Rectal smooth muscle tissue (tissue), 1 donor: ENCODE measurements at regions not wholly inside any gene's neighbourhood (a gene's known extent, or its start where the extent isn't known, plus 50 kb on each side); places are given as distances from the start of the nearest gene placed in this dataset.

ENCODE experiments used
- H3K27ac ChIP-seq: one replicate; pipeline ENCODE4 v1.7.0; 2013; ENCODE audit warnings: low read depth, low read length, inconsistent platforms
- H3K27me3 ChIP-seq: one replicate; pipeline ENCODE4 v1.7.0; 2013; ENCODE audit warnings: low read length; ENCODE audit not compliant: control insufficient read depth, insufficient read depth
- H3K36me3 ChIP-seq: one replicate; pipeline ENCODE4 v1.7.0; 2013; ENCODE audit warnings: low read length; ENCODE audit not compliant: control insufficient read depth, insufficient read depth
- H3K4me1 ChIP-seq: one replicate; pipeline ENCODE4 v1.7.0; 2013; ENCODE audit warnings: low read length; ENCODE audit not compliant: control insufficient read depth, insufficient read depth
- H3K4me3 ChIP-seq: one replicate; pipeline ENCODE4 v1.7.0; 2013; ENCODE audit warnings: low read length
- H3K9ac ChIP-seq: one replicate; pipeline ENCODE4 v1.7.0; 2013; ENCODE audit warnings: low read length

DNA sequence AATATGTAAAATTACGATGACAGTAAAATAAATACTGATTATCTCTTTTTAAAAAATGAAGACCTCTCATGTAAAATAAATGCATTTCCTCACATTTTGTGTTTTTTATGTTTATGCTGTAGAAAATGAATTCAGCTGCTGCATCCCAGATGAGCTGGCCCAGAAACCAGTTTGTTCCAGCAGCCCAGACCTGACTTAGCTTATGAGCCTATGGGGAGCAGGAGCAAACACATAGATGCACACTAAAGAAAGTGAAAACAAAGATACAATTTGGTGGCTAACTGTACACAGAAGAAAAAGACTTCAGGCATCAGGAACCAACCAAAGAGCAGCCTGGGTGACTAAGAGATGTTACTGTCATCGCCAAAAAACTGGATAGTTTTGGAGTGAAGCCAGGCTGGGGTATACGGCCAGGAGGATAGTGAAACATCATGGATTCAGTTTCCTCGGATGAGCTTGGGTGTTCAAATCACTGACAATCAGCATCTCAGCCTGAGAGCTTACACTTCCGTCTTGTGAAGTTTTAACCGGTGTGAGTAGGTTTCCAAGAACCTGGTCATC lies 113.9 kb upstream of the BACE2 start:
- Histone ChIP-seq H3K4me1 (no peaks in the 10 kb centered on the region), H3K27me3 (no peaks in the 10 kb centered on the region), H3K36me3 (no peaks in the 10 kb centered on the region), H3K27ac (no peak overlapping the region), H3K9ac (no peak overlapping the region), H3K4me3 (no peak overlapping the region)

GRCh38 chr21:41055266-41055665 lies 112.7 kb upstream of the BACE2 start:
- Histone ChIP-seq H3K27me3 (no peaks in the 10 kb centered on the region), H3K27ac (no peak overlapping the region), H3K36me3 (no peaks in the 10 kb centered on the region), H3K4me1 (no peaks in the 10 kb centered on the region), H3K4me3 (no peak overlapping the region), H3K9ac (no peak overlapping the region)

- H3K9ac ChIP-seq: no peak overlapping the region
- no peaks in the 10 kb centered on the region for H3K4me1 ChIP-seq
- H3K27me3 ChIP-seq: no peaks in the 10 kb centered on the region
- no peaks in the 10 kb centered on the region for H3K36me3 ChIP-seq
- H3K27ac ChIP-seq: no peak overlapping the region
- H3K4me3 ChIP-seq: no peak overlapping the region
Measured at GRCh38 chr21:41059871-41060270, 108.1 kb upstream of the BACE2 start.

GRCh38 chr21:41061701-41062100 lies 106.3 kb upstream of the BACE2 start:
- Histone ChIP-seq H3K4me3 (no peak overlapping the region), H3K27me3 (no peaks in the 10 kb centered on the region)

DNA sequence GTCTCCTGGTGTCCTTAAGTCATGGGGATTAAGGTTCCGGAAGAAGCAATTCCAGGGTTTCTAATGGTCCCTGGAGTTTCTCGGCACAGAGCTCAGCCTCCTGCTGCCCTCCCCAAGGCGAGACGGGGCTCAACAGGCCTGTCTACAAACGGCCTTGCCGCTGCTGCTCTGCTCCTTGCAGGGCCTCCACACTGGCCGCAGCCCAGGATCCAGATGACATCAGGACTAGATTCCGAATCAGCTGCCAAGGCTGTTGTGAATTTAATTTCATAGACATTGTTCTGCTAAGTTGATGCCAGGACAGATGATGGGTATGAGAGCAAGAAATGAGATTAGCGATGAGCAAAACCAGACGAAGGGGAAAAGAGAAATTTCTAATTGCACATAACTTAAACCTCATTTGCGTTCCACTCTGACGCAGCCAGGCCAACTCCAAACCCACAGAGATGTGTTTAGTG lies 103.6 kb upstream of the BACE2 start:
- Histone ChIP-seq H3K36me3 (no peaks in the 10 kb centered on the region), H3K4me3 (no peak overlapping the region), H3K4me1 (no peaks in the 10 kb centered on the region), H3K9ac (no peak overlapping the region), H3K27me3 (no peaks in the 10 kb centered on the region), H3K27ac (no peak overlapping the region)

More at GRCh38 chr21:41061701-41062100, 106.3 kb upstream of the BACE2 start:
- H3K4me1 ChIP-seq: no peaks in the 10 kb centered on the region
- no peak overlapping the region for H3K27ac ChIP-seq
- H3K9ac ChIP-seq: no peak overlapping the region
- H3K36me3 ChIP-seq: no peaks in the 10 kb centered on the region

DNA sequence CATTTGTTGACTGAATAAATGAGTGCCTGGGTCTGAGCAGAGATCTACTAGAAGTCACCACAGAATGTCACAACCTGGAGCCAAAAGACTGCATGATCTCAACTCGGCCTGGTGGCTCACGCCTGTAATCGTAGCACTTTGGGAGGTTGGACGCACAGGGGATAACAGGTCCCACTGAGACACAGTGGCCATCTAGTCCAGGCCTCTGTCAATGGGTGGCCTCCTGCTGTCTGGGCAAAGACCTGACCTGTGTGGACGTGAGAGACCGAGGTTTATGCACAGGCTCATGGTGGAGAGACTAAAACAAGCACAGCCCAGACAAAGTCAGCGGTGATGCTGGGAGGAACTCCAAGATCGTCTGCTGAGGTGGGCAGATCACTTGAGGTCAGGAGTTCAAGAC lies 103.0 kb upstream of the BACE2 start:
- Histone ChIP-seq H3K27ac (no peak overlapping the region), H3K27me3 (no peaks in the 10 kb centered on the region), H3K36me3 (no peaks in the 10 kb centered on the region), H3K4me3 (no peak overlapping the region), H3K9ac (no peak overlapping the region), H3K4me1 (no peaks in the 10 kb centered on the region)

- H3K36me3 ChIP-seq: no peaks in the 10 kb centered on the region
- H3K27ac ChIP-seq: no peak overlapping the region
- H3K4me3 ChIP-seq: no peak overlapping the region
- no peak overlapping the region for H3K9ac ChIP-seq
- no peaks in the 10 kb centered on the region for H3K27me3 ChIP-seq
- H3K4me1 ChIP-seq: no peaks in the 10 kb centered on the region
Measured at GRCh38 chr21:41065539-41065938, 102.4 kb upstream of the BACE2 start.

DNA sequence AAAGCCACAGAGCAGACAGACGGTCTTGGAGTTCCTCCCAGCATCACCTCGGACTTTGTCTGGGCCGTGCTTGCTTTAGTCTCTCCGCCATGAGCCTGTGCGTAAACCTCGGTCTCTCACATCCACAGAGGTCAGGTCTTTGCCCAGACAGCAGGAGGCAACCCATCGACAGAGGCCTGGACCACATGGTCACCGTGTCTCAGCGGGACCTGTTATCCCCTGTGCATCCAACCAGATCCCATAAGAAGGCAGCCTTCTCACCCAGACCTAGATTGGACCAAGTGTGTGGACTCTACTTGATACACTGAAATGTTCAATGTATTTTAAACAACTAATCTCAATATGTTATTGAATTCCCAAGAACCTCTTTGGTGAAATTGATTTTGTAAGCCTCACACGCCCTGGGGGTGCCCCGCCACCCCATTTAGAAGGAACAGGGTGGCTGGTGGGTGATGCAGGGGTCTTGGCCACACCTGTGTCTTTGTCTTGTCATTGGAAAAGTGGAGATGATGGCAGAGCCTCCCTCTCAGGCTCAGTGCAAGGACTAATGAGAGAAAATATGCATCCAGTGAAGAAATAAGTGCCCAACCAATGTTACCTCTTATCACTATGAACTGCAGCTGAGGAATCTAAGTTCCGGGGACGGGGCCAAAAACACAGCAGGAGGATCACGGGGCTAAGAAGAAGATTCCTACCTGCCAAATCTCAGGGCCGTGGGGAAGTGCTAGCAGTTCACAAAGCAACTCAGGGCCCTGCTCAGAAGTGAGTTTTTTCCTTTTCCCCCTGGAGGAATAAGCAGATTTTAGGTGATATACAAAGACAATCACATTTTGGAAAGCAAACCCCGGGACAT lies 101.6 kb upstream of the BACE2 start:
- no peaks in the 10 kb centered on the region for H3K4me1 ChIP-seq
- no peaks in the 10 kb centered on the region for H3K36me3 ChIP-seq
- no peak overlapping the region for H3K27ac ChIP-seq
- no peak overlapping the region for H3K9ac ChIP-seq
- H3K4me3 ChIP-seq: no peak overlapping the region
- no peaks in the 10 kb centered on the region for H3K27me3 ChIP-seq

GRCh38 chr21:41067709-41068108 lies 100.3 kb upstream of the BACE2 start:
- Histone ChIP-seq H3K4me3 (no peak overlapping the region), H3K27me3 (no peaks in the 10 kb centered on the region), H3K27ac (no peak overlapping the region), H3K4me1 (no peaks in the 10 kb centered on the region), H3K9ac (no peak overlapping the region), H3K36me3 (no peaks in the 10 kb centered on the region)

DNA sequence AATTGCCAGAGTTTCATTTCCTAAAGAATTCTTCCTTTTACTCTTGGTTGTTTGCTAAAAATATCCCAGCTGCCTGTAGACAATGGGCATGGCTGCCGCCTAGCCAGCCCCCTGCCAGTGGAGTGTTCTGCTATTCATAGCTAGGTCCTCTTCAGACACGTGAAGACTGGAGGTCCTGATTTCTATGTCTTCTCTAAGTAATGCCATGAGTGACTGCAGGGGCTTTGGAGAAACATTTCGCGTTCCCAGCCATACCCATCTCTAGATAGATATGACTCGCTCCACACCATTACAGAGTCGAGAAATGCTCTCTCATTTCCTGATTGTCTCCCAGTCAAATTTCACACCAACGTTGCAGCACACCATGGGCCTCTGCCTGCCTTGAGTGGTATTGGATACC lies 99.5 kb upstream of the BACE2 start:
- Histone ChIP-seq H3K36me3 (no peaks in the 10 kb centered on the region), H3K27ac (no peak overlapping the region), H3K4me1 (no peaks in the 10 kb centered on the region), H3K27me3 (no peaks in the 10 kb centered on the region), H3K4me3 (no peak overlapping the region), H3K9ac (no peak overlapping the region)

DNA sequence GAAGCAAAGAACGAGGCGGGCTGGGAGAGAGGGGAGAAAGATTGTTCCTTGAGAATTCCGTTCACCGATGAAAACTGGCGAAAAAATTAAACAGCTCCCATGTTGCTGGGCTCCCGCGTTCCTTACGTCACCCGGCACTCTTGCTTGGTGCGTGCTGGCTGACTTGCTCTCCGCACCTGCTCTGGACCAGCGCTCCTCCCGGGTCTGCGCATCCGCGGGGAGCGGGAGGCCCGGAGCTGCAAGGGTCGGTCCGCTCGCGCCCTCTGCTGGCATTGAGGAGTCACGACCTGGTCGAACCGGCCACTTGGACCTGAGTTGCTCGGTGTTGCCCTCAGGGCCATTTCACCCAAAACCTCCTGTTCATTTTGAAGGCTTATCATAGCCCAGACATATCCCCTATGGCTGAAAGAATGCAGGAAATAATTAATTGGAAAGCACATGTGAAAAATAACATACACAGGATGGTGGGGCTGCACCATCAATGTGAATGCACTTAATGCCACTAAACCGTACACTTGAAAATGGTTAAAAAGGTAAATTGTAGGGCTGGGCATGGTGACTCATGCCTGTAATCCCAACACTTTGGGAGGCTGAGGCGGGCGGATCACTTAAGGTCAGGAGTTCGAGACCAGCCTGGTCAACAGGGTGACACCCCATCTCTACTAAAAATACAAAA lies 98.9 kb upstream of the BACE2 start:
- Histone ChIP-seq H3K27me3 (no peaks in the 10 kb centered on the region), H3K27ac (no peak overlapping the region), H3K4me1 (no peaks in the 10 kb centered on the region), H3K36me3 (no peaks in the 10 kb centered on the region), H3K4me3 (no peak overlapping the region), H3K9ac (no peak overlapping the region)

DNA sequence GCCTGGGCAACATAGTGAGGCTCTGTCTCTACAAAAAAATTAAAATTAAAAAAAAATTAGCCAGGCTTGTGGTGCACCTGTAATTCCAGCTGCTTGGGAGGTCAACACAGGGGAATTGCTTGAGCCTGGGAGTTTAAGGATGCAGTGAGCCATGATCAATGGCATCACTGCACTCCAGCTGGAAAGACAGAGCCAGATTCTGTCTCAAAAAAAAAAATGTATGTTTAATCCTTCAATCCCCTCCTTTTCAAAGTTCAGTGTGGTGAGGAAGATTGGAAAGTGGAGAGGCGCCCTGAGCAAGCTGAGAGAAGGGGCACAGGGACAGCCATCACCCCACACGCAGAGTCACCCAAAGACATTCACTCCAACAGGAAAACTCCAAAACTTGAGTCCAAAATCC lies 97.7 kb upstream of the BACE2 start:
- Histone ChIP-seq H3K4me1 (no peaks in the 10 kb centered on the region), H3K27me3 (no peaks in the 10 kb centered on the region), H3K9ac (no peak overlapping the region), H3K36me3 (no peaks in the 10 kb centered on the region), H3K27ac (no peak overlapping the region), H3K4me3 (no peak overlapping the region)
